ENCODE measurements at regions not wholly inside any gene's neighbourhood (a gene's known extent, or its start where the extent isn't known, plus 50 kb on each side); places are given as distances from the start of the nearest gene placed in this dataset.

- TF ChIP-seq EGR1 (IDR thresholded peaks at IDR 0.05; ENCODE audit: borderline replicate concordance, low read depth, low read length): no peak
Observed at GRCh38 chr16:50857881-50858280, 116.0 kb downstream of the CYLD start (continued).
